Coronary artery (tissue), 2 donors: ENCODE measurements at regions not wholly inside any gene's neighbourhood (a gene's known extent, or its start where the extent isn't known, plus 50 kb on each side); places are given as distances from the start of the nearest gene placed in this dataset.

Source experiments
- DNase-seq: peaks from one replicate; pipeline ENCODE4 v3.0.0-alpha.2; 2017; ENCODE audit warnings: low spot score
- H3K27ac ChIP-seq, 2 donors: fragments of 200-600 bp; sonication (generic); one replicate each; pipeline ENCODE4 v1.5.1; 2016 to 2019
- H3K4me3 ChIP-seq: fragments of 200-600 bp; sonication (generic); 2 replicates; pipeline ENCODE4 v1.5.1; 2016; ENCODE audit warnings: mild to moderate bottlenecking, moderate library complexity
- TF ChIP-seq, protein P1 (sequence below): fragments of 200-600 bp; sonication (generic); IDR thresholded peaks from one replicate; pipeline ENCODE4 v1.5.1; 2019; ENCODE audit warnings: antibody characterized with exemption

DNA sequence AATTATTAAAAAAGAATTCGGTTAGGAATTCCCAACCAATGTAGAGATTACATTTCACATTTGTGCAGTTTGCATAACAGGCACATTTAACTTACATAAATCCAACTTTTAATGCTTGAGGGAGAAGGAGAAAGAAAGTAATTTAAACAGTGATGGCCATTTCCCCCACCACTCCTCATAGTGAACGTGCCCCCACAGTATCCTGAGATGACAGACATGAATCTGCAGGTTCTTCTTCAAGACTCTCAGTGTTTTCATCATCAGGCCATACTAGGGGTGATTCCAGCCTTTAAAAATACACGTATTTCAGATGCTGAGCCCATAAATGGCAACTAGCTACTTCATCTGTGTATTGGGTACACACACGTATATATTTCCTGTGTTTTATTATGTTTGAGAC, 51.3 kb upstream of the WIPF1 start:
- DNase-seq = no peak
- Histone ChIP-seq H3K27ac (no peak overlapping the region), H3K4me3 (no peak overlapping the region)
- TF ChIP-seq, protein P1, sequence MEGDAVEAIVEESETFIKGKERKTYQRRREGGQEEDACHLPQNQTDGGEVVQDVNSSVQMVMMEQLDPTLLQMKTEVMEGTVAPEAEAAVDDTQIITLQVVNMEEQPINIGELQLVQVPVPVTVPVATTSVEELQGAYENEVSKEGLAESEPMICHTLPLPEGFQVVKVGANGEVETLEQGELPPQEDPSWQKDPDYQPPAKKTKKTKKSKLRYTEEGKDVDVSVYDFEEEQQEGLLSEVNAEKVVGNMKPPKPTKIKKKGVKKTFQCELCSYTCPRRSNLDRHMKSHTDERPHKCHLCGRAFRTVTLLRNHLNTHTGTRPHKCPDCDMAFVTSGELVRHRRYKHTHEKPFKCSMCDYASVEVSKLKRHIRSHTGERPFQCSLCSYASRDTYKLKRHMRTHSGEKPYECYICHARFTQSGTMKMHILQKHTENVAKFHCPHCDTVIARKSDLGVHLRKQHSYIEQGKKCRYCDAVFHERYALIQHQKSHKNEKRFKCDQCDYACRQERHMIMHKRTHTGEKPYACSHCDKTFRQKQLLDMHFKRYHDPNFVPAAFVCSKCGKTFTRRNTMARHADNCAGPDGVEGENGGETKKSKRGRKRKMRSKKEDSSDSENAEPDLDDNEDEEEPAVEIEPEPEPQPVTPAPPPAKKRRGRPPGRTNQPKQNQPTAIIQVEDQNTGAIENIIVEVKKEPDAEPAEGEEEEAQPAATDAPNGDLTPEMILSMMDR = no peak
